Endothelial cell of umbilical vein (primary cell): ENCODE measurements at regions not wholly inside any gene's neighbourhood (a gene's known extent, or its start where the extent isn't known, plus 50 kb on each side); places are given as distances from the start of the nearest gene placed in this dataset.

Experiments
- BruUV-seq: library from RNA; stranded (reverse); fragments of 400-500 nt; replicated peaks from 2 replicates; lab custom pipeline; 2021; lab: Mats Ljungman, UMichigan
- CTCF ChIA-PET: fragments of 300-600, 350-600 bp; sonication (Branson Sonifier 250); formaldehyde crosslinking; loops from one replicate; lab custom pipeline; 2021; ENCODE audit warnings: antibody characterized with exemption, inconsistent platforms; lab: Charles Lee
- POLR2A ChIA-PET: fragments of 300-600, 350-600 bp; sonication (Branson Sonifier 250); formaldehyde crosslinking; loops from one replicate; lab custom pipeline; 2021; ENCODE audit warnings: antibody characterized with exemption, inconsistent platforms; lab: Charles Lee
- DNase-seq: peaks from one replicate; pipeline ENCODE4 v3.0.0-alpha.2; 2011; ENCODE audit warnings: low read depth, low spot score
- FAIRE-seq: peaks from 2 replicates; lab custom pipeline; 2011; peaks lifted over from hg19 to GRCh38; lab: Jason Lieb, UNC
- H2AFZ ChIP-seq: 2 replicates; pipeline ENCODE4 v1.6.0; 2012; ENCODE audit warnings: low read depth, low read length, control low read depth, inconsistent platforms
- H3K27ac ChIP-seq: 2 replicates; pipeline ENCODE4 v1.5.1; 2011; ENCODE audit warnings: low read depth, mild to moderate bottlenecking, control low read depth, low read length, moderate library complexity; ENCODE audit not compliant: insufficient read depth
- H3K27me3 ChIP-seq, 2 experiments: 2 replicates each; pipeline versions ENCODE4 v1.6.0 to v1.6.1; 2011; ENCODE audit warnings: low read length in 2 of 2, mixed read lengths in 1 of 2; ENCODE audit not compliant: control insufficient read depth in 2 of 2, insufficient read depth in 2 of 2
- H3K36me3 ChIP-seq, 2 experiments: 2 replicates in 1 of 2; 3 replicates in 1 of 2; pipeline ENCODE4 v1.5.1; 2011; ENCODE audit warnings: low read length in 2 of 2, mild to moderate bottlenecking in 1 of 2, moderate library complexity in 1 of 2; ENCODE audit not compliant: control insufficient read depth in 2 of 2, insufficient read depth in 2 of 2; ENCODE audit errors: extremely low read depth in 1 of 2
- H3K4me1 ChIP-seq: 3 replicates; pipeline ENCODE4 v1.5.1; 2011; ENCODE audit warnings: mild to moderate bottlenecking, low read length; ENCODE audit not compliant: control insufficient read depth, insufficient read depth; ENCODE audit errors: extremely low read depth
- H3K4me2 ChIP-seq: 2 replicates; pipeline ENCODE4 v1.6.1; 2011; ENCODE audit warnings: low read length, control low read depth, mixed read lengths; ENCODE audit not compliant: insufficient read depth
- H3K4me3 ChIP-seq, 3 experiments: fragments of 200-600 bp in 1 of 3; sonication (generic), shearing (Covaris generic) in 1 of 3; replicated peaks in 1 of 3; 2 replicates each; pipeline ENCODE4 v1.5.1; 2011 to 2016; ENCODE audit warnings: control low read depth in 3 of 3, low read length in 3 of 3, mild to moderate bottlenecking in 2 of 3, inconsistent platforms in 1 of 3, low read depth in 1 of 3, moderate library complexity in 1 of 3; ENCODE audit not compliant: insufficient read depth in 1 of 3
- H3K79me2 ChIP-seq: 2 replicates; pipeline ENCODE4 v1.6.0; 2012; ENCODE audit warnings: low read length, inconsistent platforms; ENCODE audit not compliant: control insufficient read depth, insufficient read depth
- H3K9ac ChIP-seq: replicated peaks from 2 replicates; pipeline ENCODE3; 2011; ENCODE audit warnings: low read length, control low read depth; ENCODE audit not compliant: insufficient read depth; ENCODE audit errors: extremely low read depth
- H3K9me1 ChIP-seq: replicated peaks from 3 replicates; pipeline ENCODE4 v1.6.0; 2011; ENCODE audit warnings: mild to moderate bottlenecking, low read length; ENCODE audit not compliant: control insufficient read depth, insufficient read depth; ENCODE audit errors: extremely low read depth
- H3K9me3 ChIP-seq: replicated peaks from 2 replicates; pipeline ENCODE4 v1.5.1; 2012; ENCODE audit warnings: low read length, inconsistent platforms; ENCODE audit not compliant: control insufficient read depth, insufficient read depth
- H4K20me1 ChIP-seq: replicated peaks from 2 replicates; pipeline ENCODE3; 2011; ENCODE audit warnings: mild to moderate bottlenecking, low read length; ENCODE audit not compliant: control insufficient read depth, insufficient read depth; ENCODE audit errors: extremely low read depth
- EZH2 ChIP-seq: IDR thresholded peaks from 2 replicates; pipeline ENCODE4 v1.6.1; 2012; ENCODE audit warnings: borderline replicate concordance, low read depth, mild to moderate bottlenecking, moderate library complexity, low read length, inconsistent platforms; ENCODE audit not compliant: severe bottlenecking
- FOS ChIP-seq: IDR thresholded peaks from 2 replicates; pipeline ENCODE4 v1.6.1; 2011; ENCODE audit warnings: mild to moderate bottlenecking, low read length, moderate library complexity, borderline replicate concordance; ENCODE audit not compliant: insufficient read depth
- GATA2 ChIP-seq: IDR thresholded peaks from 2 replicates; pipeline ENCODE4 v1.7.0; 2011; ENCODE audit warnings: low read depth, mild to moderate bottlenecking, moderate library complexity, mixed read lengths, low read length; ENCODE audit not compliant: insufficient read length, insufficient read depth
- JUN ChIP-seq: IDR thresholded peaks from 2 replicates; pipeline ENCODE4 v1.6.1; 2011; ENCODE audit warnings: borderline replicate concordance, low read depth; ENCODE audit not compliant: insufficient read length, insufficient read depth
- MAX ChIP-seq: IDR thresholded peaks from 2 replicates; pipeline ENCODE4 v1.6.1; 2011; ENCODE audit not compliant: insufficient read depth, insufficient read length
- MYC ChIP-seq: IDR thresholded peaks from one replicate; pipeline ENCODE4 v1.6.1; 2011; ENCODE audit warnings: mild to moderate bottlenecking, low read depth, low read length
- POLR2A ChIP-seq: IDR thresholded peaks from 2 replicates; pipeline ENCODE4 v1.6.1; 2012; ENCODE audit warnings: low read depth, mild to moderate bottlenecking, control low read depth, low read length
- POLR2AphosphoS5 ChIP-seq: IDR thresholded peaks from 2 replicates; pipeline ENCODE4 v1.6.1; 2012; ENCODE audit warnings: low read depth, mild to moderate bottlenecking, control low read depth, low read length, moderate library complexity; ENCODE audit not compliant: insufficient read depth
- dilution Hi-C: fragments of 300-500 bp; cut with MboI; formaldehyde crosslinking; loops from one replicate; pipeline ENCODE4 v1.15.0; 2019; ENCODE audit warnings: low sequenced_read_pairs; ENCODE audit not compliant: extremely low pct_ligation_motif_present
- intact Hi-C: fragments of 100-400 bp; cut with micrococcal nuclease; formaldehyde crosslinking; loops from one replicate; pipeline ENCODE4 v1.10.0; 2022
- TF ChIP-seq, protein P1 (sequence below), 2 donors: IDR thresholded peaks; 1 replicate in 1 of 2; 2 replicates in 1 of 2; pipeline ENCODE4 v1.5.1; 2011; ENCODE audit warnings: low read length in 2 of 2, mild to moderate bottlenecking in 2 of 2, moderate library complexity in 2 of 2, control low read depth in 1 of 2, inconsistent platforms in 1 of 2, low read depth in 1 of 2; ENCODE audit not compliant: insufficient read depth in 1 of 2; ENCODE audit errors: extremely low read depth in 1 of 2

GRCh38 chr1:215473943-215474342, 93.2 kb upstream of the KCTD3 start:
- FAIRE-seq, result no peak
- ChIA-PET POLR2A (no interaction called here), CTCF (no interaction called here)
- dilution Hi-C loops (no loop called here), intact Hi-C loops (no loop called here)
- Histone ChIP-seq H2AFZ (no peak overlapping the region), H3K79me2 (no peaks in the 10 kb centered on the region), H3K4me3 (no peak overlapping the region), H3K9me1 (no peaks in the 10 kb centered on the region), H3K27me3 (no peaks in the 10 kb centered on the region), H3K27ac (no peak overlapping the region), H3K9me3 (no peaks in the 10 kb centered on the region), H4K20me1 (no peaks in the 10 kb centered on the region), H3K4me1 (no peaks in the 10 kb centered on the region), H3K36me3 (no peaks in the 10 kb centered on the region), H3K9ac (no peak overlapping the region), H3K4me2 (no peak overlapping the region)
- no TSS peak for BruUV-seq
- TF ChIP-seq GATA2 (no peak), POLR2AphosphoS5 (no peak), JUN (no peak), EZH2 (no peak), FOS (no peak), POLR2A (no peak), MYC (no peak), MAX (no peak)
- TF ChIP-seq, protein P1, sequence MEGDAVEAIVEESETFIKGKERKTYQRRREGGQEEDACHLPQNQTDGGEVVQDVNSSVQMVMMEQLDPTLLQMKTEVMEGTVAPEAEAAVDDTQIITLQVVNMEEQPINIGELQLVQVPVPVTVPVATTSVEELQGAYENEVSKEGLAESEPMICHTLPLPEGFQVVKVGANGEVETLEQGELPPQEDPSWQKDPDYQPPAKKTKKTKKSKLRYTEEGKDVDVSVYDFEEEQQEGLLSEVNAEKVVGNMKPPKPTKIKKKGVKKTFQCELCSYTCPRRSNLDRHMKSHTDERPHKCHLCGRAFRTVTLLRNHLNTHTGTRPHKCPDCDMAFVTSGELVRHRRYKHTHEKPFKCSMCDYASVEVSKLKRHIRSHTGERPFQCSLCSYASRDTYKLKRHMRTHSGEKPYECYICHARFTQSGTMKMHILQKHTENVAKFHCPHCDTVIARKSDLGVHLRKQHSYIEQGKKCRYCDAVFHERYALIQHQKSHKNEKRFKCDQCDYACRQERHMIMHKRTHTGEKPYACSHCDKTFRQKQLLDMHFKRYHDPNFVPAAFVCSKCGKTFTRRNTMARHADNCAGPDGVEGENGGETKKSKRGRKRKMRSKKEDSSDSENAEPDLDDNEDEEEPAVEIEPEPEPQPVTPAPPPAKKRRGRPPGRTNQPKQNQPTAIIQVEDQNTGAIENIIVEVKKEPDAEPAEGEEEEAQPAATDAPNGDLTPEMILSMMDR (IDR thresholded peaks at IDR 0.05; ENCODE audit: extremely low read depth in 1 of 2, insufficient read depth in 1 of 2, low read depth in 1 of 2, low read length in 2 of 2), result no peak
- DNase-seq, result no peak
